IgD-negative memory B cell (primary cell): ENCODE measurements at regions not wholly inside any gene's neighbourhood (a gene's known extent, or its start where the extent isn't known, plus 50 kb on each side); places are given as distances from the start of the nearest gene placed in this dataset.
"Not testable (repeated sequence)": the region's sequence is repeated elsewhere in the genome, so short reads cannot be mapped to it uniquely, and the experiment has no call there.

ENCODE experiments used
- H3K27ac Mint-ChIP-seq, 3 donors: one replicate each; pipeline ENCODE4 v1.8.0; 2020 to 2022; ENCODE audit warnings: mild to moderate bottlenecking in 3 of 3, mixed read lengths in 3 of 3, moderate library complexity in 1 of 3
- H3K27me3 Mint-ChIP-seq: one replicate; pipeline ENCODE4 v1.8.0; 2021; ENCODE audit warnings: mixed read lengths
- H3K36me3 Mint-ChIP-seq: one replicate; pipeline ENCODE4 v1.8.0; 2020; ENCODE audit warnings: mild to moderate bottlenecking, mixed read lengths
- H3K4me1 Mint-ChIP-seq, 3 donors: one replicate each; pipeline ENCODE4 v1.8.0; 2020 to 2022; ENCODE audit warnings: mixed read lengths in 3 of 3, mild to moderate bottlenecking in 1 of 3
- H3K4me3 Mint-ChIP-seq, 4 donors: one replicate each; pipeline ENCODE4 v1.8.0; 2020 to 2022; ENCODE audit warnings: mild to moderate bottlenecking in 4 of 4, mixed read lengths in 4 of 4, moderate library complexity in 3 of 4
- H3K9me3 Mint-ChIP-seq, 3 donors: one replicate each; pipeline ENCODE4 v1.8.0; 2020 to 2021; ENCODE audit warnings: mixed read lengths in 3 of 3, mild to moderate bottlenecking in 1 of 3

GRCh38 chr11:38818720-38819119 is 2220.7 kb upstream of the RAG2 start:
- H3K9me3 Mint-ChIP-seq = peaks cover 4 to 23% (median 6%) of the 10 kb centered on the region in 3 donors
- H3K4me3 Mint-ChIP-seq = no peak overlapping the region
- H3K27ac Mint-ChIP-seq = no peak overlapping the region
- no peaks in the 10 kb centered on the region for H3K27me3 Mint-ChIP-seq
- H3K36me3 Mint-ChIP-seq = no peaks in the 10 kb centered on the region
- H3K4me1 Mint-ChIP-seq = no peaks in the 10 kb centered on the region

GRCh38 chr11:38814670-38815069 is 2216.6 kb upstream of the RAG2 start:
- Mint-ChIP-seq H3K9me3 (peaks cover 0 to 19% (median 3%) of the 10 kb centered on the region in 3 donors), H3K4me1 (no peaks in the 10 kb centered on the region), H3K27ac (no peak overlapping the region), H3K4me3 (no peak overlapping the region), H3K36me3 (peaks cover 2% of the 10 kb centered on the region), H3K27me3 (no peaks in the 10 kb centered on the region)

- Mint-ChIP-seq H3K4me3 (no peak overlapping the region), H3K27me3 (no peaks in the 10 kb centered on the region), H3K4me1 (no peaks in the 10 kb centered on the region), H3K36me3 (peaks cover 2% of the 10 kb centered on the region), H3K9me3 (peaks cover 0 to 9% (median 6%) of the 10 kb centered on the region in 3 donors), H3K27ac (no peak overlapping the region)
These were observed 2211.5 kb upstream of the RAG2 start for GRCh38 chr11:38809521-38809920.

GRCh38 chr11:38796281-38796680 is 2198.2 kb upstream of the RAG2 start:
- Mint-ChIP-seq H3K4me1 (no peaks in the 10 kb centered on the region), H3K9me3 (peaks cover 0 to 5% (median 3%) of the 10 kb centered on the region in 3 donors), H3K27ac (no peak overlapping the region), H3K4me3 (no peak overlapping the region), H3K36me3 (no peaks in the 10 kb centered on the region), H3K27me3 (no peaks in the 10 kb centered on the region)

GRCh38 chr11:38795027-38795426 is 2197.0 kb upstream of the RAG2 start:
- Mint-ChIP-seq H3K36me3 (no peaks in the 10 kb centered on the region), H3K27ac (no peak overlapping the region), H3K4me3 (no peak overlapping the region), H3K9me3 (peaks cover 0 to 3% (median 3%) of the 10 kb centered on the region in 3 donors), H3K27me3 (no peaks in the 10 kb centered on the region), H3K4me1 (no peaks in the 10 kb centered on the region)

- Mint-ChIP-seq H3K27ac (no peak overlapping the region), H3K9me3 (peaks cover 0 to 5% (median 1%) of the 10 kb centered on the region in 3 donors), H3K36me3 (no peaks in the 10 kb centered on the region), H3K27me3 (no peaks in the 10 kb centered on the region), H3K4me1 (no peaks in the 10 kb centered on the region), H3K4me3 (no peak overlapping the region)
These were observed 2193.4 kb upstream of the RAG2 start for GRCh38 chr11:38791346-38791961.

GRCh38 chr11:38788561-38788960 is 2190.5 kb upstream of the RAG2 start:
- no peaks in the 10 kb centered on the region for H3K27me3 Mint-ChIP-seq

GRCh38 chr11:38784164-38784563 is 2186.1 kb upstream of the RAG2 start:
- H3K36me3 Mint-ChIP-seq = no peaks in the 10 kb centered on the region

More at GRCh38 chr11:38788561-38788960, 2190.5 kb upstream of the RAG2 start:
- Mint-ChIP-seq H3K4me1 (no peaks in the 10 kb centered on the region), H3K27ac (no peak overlapping the region), H3K36me3 (no peaks in the 10 kb centered on the region), H3K4me3 (no peak overlapping the region), H3K9me3 (peaks cover 3 to 8% (median 5%) of the 10 kb centered on the region in 3 donors)

GRCh38 chr11:38766796-38767195 is 2168.8 kb upstream of the RAG2 start:
- Mint-ChIP-seq H3K4me1 (no peaks in the 10 kb centered on the region), H3K27me3 (no peaks in the 10 kb centered on the region), H3K4me3 (no peak overlapping the region), H3K27ac (no peak overlapping the region), H3K9me3 (peaks cover 5 to 13% (median 6%) of the 10 kb centered on the region in 3 donors), H3K36me3 (no peaks in the 10 kb centered on the region)

More at GRCh38 chr11:38784164-38784563, 2186.1 kb upstream of the RAG2 start:
- H3K9me3 Mint-ChIP-seq = peaks cover 7 to 11% (median 7%) of the 10 kb centered on the region in 3 donors
- H3K27me3 Mint-ChIP-seq = no peaks in the 10 kb centered on the region
- H3K27ac Mint-ChIP-seq = no peak overlapping the region
- no peak overlapping the region for H3K4me3 Mint-ChIP-seq
- H3K4me1 Mint-ChIP-seq = no peaks in the 10 kb centered on the region

- Mint-ChIP-seq H3K4me1 (no peaks in the 10 kb centered on the region), H3K27me3 (no peaks in the 10 kb centered on the region), H3K9me3 (peaks cover 0 to 9% (median 2%) of the 10 kb centered on the region in 3 donors), H3K4me3 (no peak overlapping the region), H3K27ac (no peak overlapping the region), H3K36me3 (no peaks in the 10 kb centered on the region)
These were observed 2161.4 kb upstream of the RAG2 start for GRCh38 chr11:38759394-38759793.

- Mint-ChIP-seq H3K4me3 (no peak overlapping the region), H3K27ac (peak overlapping the region in 1 of 3 donors; percentile 19), H3K27me3 (no peaks in the 10 kb centered on the region), H3K36me3 (no peaks in the 10 kb centered on the region), H3K4me1 (no peaks in the 10 kb centered on the region), H3K9me3 (peaks cover 0 to 6% (median under 1%) of the 10 kb centered on the region in 3 donors)
These were observed 2158.5 kb upstream of the RAG2 start for GRCh38 chr11:38756537-38756936.

GRCh38 chr11:38751421-38751820 is 2153.4 kb upstream of the RAG2 start:
- Mint-ChIP-seq H3K4me3 (no peak overlapping the region), H3K36me3 (no peaks in the 10 kb centered on the region), H3K27me3 (no peaks in the 10 kb centered on the region), H3K9me3 (peaks cover 0 to 7% (median 0%) of the 10 kb centered on the region in 3 donors), H3K27ac (no peak overlapping the region), H3K4me1 (no peaks in the 10 kb centered on the region)

GRCh38 chr11:38746516-38746915 is 2148.5 kb upstream of the RAG2 start:
- not testable (repeated sequence) for H3K27ac Mint-ChIP-seq, H3K36me3 Mint-ChIP-seq, H3K4me1 Mint-ChIP-seq, H3K4me3 Mint-ChIP-seq, H3K27me3 Mint-ChIP-seq, H3K9me3 Mint-ChIP-seq

GRCh38 chr11:38723361-38723760 is 2125.3 kb upstream of the RAG2 start:
- Mint-ChIP-seq H3K9me3 (peaks cover 0 to 13% (median 3%) of the 10 kb centered on the region in 3 donors), H3K27me3 (no peaks in the 10 kb centered on the region), H3K4me1 (no peaks in the 10 kb centered on the region)

GRCh38 chr11:38721586-38722315 is 2123.7 kb upstream of the RAG2 start:
- no peaks in the 10 kb centered on the region for H3K27me3 Mint-ChIP-seq
- H3K4me1 Mint-ChIP-seq = no peaks in the 10 kb centered on the region
- no peak overlapping the region for H3K4me3 Mint-ChIP-seq
- H3K27ac Mint-ChIP-seq = no peak overlapping the region
- peaks cover 0 to 7% (median 3%) of the 10 kb centered on the region in 3 donors for H3K9me3 Mint-ChIP-seq
- H3K36me3 Mint-ChIP-seq = no peaks in the 10 kb centered on the region

More at GRCh38 chr11:38723361-38723760, 2125.3 kb upstream of the RAG2 start:
- no peak overlapping the region for H3K27ac Mint-ChIP-seq
- no peak overlapping the region for H3K4me3 Mint-ChIP-seq
- H3K36me3 Mint-ChIP-seq = no peaks in the 10 kb centered on the region

- Mint-ChIP-seq H3K27me3 (no peaks in the 10 kb centered on the region), H3K4me1 (no peaks in the 10 kb centered on the region), H3K36me3 (no peaks in the 10 kb centered on the region), H3K4me3 (no peak overlapping the region), H3K27ac (no peak overlapping the region), H3K9me3 (peaks cover 0 to 14% (median 4%) of the 10 kb centered on the region in 3 donors)
These were observed 2120.6 kb upstream of the RAG2 start for GRCh38 chr11:38718659-38719058.
